ENCODE measurements at regions not wholly inside any gene's neighbourhood (a gene's known extent, or its start where the extent isn't known, plus 50 kb on each side); places are given as distances from the start of the nearest gene placed in this dataset.

DNA sequence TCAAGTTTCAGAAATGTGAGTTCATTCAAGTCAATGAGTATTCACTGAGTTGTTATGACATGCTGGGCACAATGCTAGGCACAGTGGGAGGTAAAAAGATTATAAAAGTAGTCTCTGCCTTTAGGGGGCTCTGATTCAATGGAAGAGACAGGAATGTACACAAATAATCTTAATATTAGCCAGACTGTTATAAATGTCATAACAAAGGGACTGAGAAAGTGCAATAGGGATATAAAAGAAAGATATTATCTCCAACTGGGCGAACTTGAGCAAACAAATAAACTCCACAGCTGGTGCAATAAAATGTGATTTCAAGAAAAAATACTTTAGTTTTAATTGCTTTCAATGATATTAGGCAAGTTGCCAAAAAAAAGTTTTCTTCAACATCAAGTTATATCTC lies 755.2 kb downstream of the BRINP1 start:
- H3K4me2 ChIP-seq (ENCODE audit: low read depth, low read length, poor library complexity, severe bottlenecking): no peak overlapping the region
- no peak for TF ChIP-seq EZH2phosphoT487 (IDR thresholded peaks at IDR 0.05; ENCODE audit: borderline replicate concordance)
- TF ChIP-seq CTCF (conservative IDR thresholded peaks at IDR 0.05; ENCODE audit: low read length): no peak
- no peaks in the 10 kb centered on the region for H3K9me2 ChIP-seq (replicated peaks; ENCODE audit: low read depth, low read length)
- no peak overlapping the region for H3K4me3 ChIP-seq (ENCODE audit: low read length, poor library complexity, severe bottlenecking)
- H2AFZ ChIP-seq (ENCODE audit: low read length): no peak overlapping the region
- no peaks in the 10 kb centered on the region for H4K20me1 ChIP-seq (ENCODE audit: insufficient read depth, low read length, poor library complexity, severe bottlenecking)
- H3K36me3 ChIP-seq (ENCODE audit: insufficient read depth, low read length): no peaks in the 10 kb centered on the region
- no peaks in the 10 kb centered on the region for H3K27me3 ChIP-seq (ENCODE audit: insufficient read depth, low read length, poor library complexity, severe bottlenecking)
- H3K9me3 ChIP-seq (ENCODE audit: insufficient read depth, low read depth, low read length): no peaks in the 10 kb centered on the region; the same call in 1 of the 2 replicates
- H3K79me2 ChIP-seq (ENCODE audit: insufficient read depth, low read length): no peaks in the 10 kb centered on the region
- no peak overlapping the region for H3K9ac ChIP-seq (ENCODE audit: low read depth, low read length, poor library complexity, severe bottlenecking)
- H3K4me1 ChIP-seq (ENCODE audit: insufficient read depth, low read length, poor library complexity, severe bottlenecking): no peaks in the 10 kb centered on the region
- no peaks in the 10 kb centered on the region for H3F3A ChIP-seq (ENCODE audit: low read depth)

DNA sequence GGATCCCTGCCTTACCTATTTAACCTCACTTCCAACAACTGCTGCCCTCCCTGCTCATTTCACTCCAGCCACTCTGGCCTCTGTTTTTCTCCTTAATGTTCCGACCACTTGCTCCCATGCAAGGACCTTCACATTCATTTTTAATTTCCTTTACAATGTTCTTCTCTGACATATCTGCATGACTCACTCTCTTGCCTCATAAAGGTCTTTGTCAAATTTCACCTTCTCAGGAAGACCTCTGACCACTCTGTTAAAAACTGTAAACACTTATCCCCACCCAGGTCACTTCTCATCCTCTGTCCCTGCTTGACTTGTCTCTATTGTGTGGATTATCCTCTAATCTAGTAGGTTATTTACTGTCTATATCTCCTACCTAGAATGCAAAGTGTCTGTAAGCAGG lies 751.2 kb downstream of the BRINP1 start:
- H4K20me1 ChIP-seq (ENCODE audit: insufficient read depth, low read length, poor library complexity, severe bottlenecking): no peaks in the 10 kb centered on the region
- no peaks in the 10 kb centered on the region for H3K9me2 ChIP-seq (replicated peaks; ENCODE audit: low read depth, low read length)
- H3K36me3 ChIP-seq (ENCODE audit: insufficient read depth, low read length): no peaks in the 10 kb centered on the region
- H3K79me2 ChIP-seq (ENCODE audit: insufficient read depth, low read length): no peaks in the 10 kb centered on the region
- H3K4me2 ChIP-seq (ENCODE audit: low read depth, low read length, poor library complexity, severe bottlenecking): no peak overlapping the region
- H2AFZ ChIP-seq (ENCODE audit: low read length): no peak overlapping the region
- no peaks in the 10 kb centered on the region for H3K27me3 ChIP-seq (ENCODE audit: insufficient read depth, low read length, poor library complexity, severe bottlenecking)
- no peak overlapping the region for H3K9ac ChIP-seq (ENCODE audit: low read depth, low read length, poor library complexity, severe bottlenecking)
- TF ChIP-seq EZH2phosphoT487 (IDR thresholded peaks at IDR 0.05; ENCODE audit: borderline replicate concordance) (no peak), CTCF (conservative IDR thresholded peaks at IDR 0.05; ENCODE audit: low read length) (no peak)
- H3F3A ChIP-seq (ENCODE audit: low read depth): no peaks in the 10 kb centered on the region
- no peaks in the 10 kb centered on the region for H3K4me1 ChIP-seq (ENCODE audit: insufficient read depth, low read length, poor library complexity, severe bottlenecking)
- H3K4me3 ChIP-seq (ENCODE audit: low read length, poor library complexity, severe bottlenecking): no peak overlapping the region
- H3K9me3 ChIP-seq (ENCODE audit: insufficient read depth, low read depth, low read length): no peaks in the 10 kb centered on the region

DNA sequence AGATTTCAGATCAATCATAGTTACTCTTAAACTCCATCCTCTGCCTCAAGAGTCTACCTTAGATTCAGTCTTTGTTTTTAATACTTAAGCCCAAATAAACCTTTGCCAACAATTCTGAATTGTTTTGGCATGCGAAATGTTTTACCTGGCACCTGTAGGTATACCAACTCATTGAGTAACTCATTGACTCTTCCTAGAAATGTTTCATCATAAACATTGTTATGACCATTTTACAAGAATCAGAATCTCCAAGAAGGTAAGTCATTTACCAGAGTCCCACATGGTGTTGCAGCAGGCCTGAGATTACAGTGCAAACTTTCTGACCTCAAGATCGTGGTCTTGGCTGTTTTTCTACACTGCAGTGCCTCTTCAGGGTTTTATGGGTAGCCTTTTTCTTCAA lies 750.4 kb downstream of the BRINP1 start:
- H3K27me3 ChIP-seq (ENCODE audit: insufficient read depth, low read length, poor library complexity, severe bottlenecking): no peaks in the 10 kb centered on the region

More for the DNA sequence above, 750.4 kb downstream of the BRINP1 start:
- Histone ChIP-seq H3K79me2 (ENCODE audit: insufficient read depth, low read length) (no peaks in the 10 kb centered on the region), H3K36me3 (ENCODE audit: insufficient read depth, low read length) (no peaks in the 10 kb centered on the region), H3K9me2 (replicated peaks; ENCODE audit: low read depth, low read length) (no peaks in the 10 kb centered on the region), H3K9ac (ENCODE audit: low read depth, low read length, poor library complexity, severe bottlenecking) (no peak overlapping the region), H3K9me3 (ENCODE audit: insufficient read depth, low read depth, low read length) (no peaks in the 10 kb centered on the region), H3K4me1 (ENCODE audit: insufficient read depth, low read length, poor library complexity, severe bottlenecking) (no peaks in the 10 kb centered on the region), H2AFZ (ENCODE audit: low read length) (no peak overlapping the region), H3K4me2 (ENCODE audit: low read depth, low read length, poor library complexity, severe bottlenecking) (no peak overlapping the region), H4K20me1 (ENCODE audit: insufficient read depth, low read length, poor library complexity, severe bottlenecking) (no peaks in the 10 kb centered on the region), H3F3A (ENCODE audit: low read depth) (no peaks in the 10 kb centered on the region), H3K4me3 (ENCODE audit: low read length, poor library complexity, severe bottlenecking) (no peak overlapping the region)
- TF ChIP-seq CTCF (conservative IDR thresholded peaks at IDR 0.05; ENCODE audit: low read length) (no peak), EZH2phosphoT487 (IDR thresholded peaks at IDR 0.05; ENCODE audit: borderline replicate concordance) (no peak)
